BE2C (cell line): ENCODE measurements at regions not wholly inside any gene's neighbourhood (a gene's known extent, or its start where the extent isn't known, plus 50 kb on each side); places are given as distances from the start of the nearest gene placed in this dataset.

Source experiments
- DNase-seq: peaks from one replicate; pipeline ENCODE4 v3.0.0-alpha.2; 2020
- H3K27me3 ChIP-seq: fragments of 250-450 bp; sonication (Bioruptor Pico); 2 replicates; pipeline ENCODE4 v1.5.1; 2020; ENCODE audit warnings: mild to moderate bottlenecking
- H3K36me3 ChIP-seq: fragments of 250-450 bp; sonication (Bioruptor Pico); 2 replicates; pipeline ENCODE4 v1.5.1; 2020; ENCODE audit warnings: mild to moderate bottlenecking
- H3K4me1 ChIP-seq: fragments of 250-450 bp; sonication (Bioruptor Pico); 2 replicates; pipeline ENCODE4 v1.5.1; 2020
- H3K4me3 ChIP-seq: 2 replicates; pipeline ENCODE4 v1.5.1; 2011; ENCODE audit warnings: low read depth, low read length
- H3K9me3 ChIP-seq: fragments of 250-450 bp; sonication (Bioruptor Pico); 2 replicates; pipeline ENCODE4 v1.5.1; 2020
- CTCF ChIP-seq: IDR thresholded peaks from 2 replicates; pipeline ENCODE4 v1.5.1; 2012; ENCODE audit warnings: mild to moderate bottlenecking, low read depth, low read length

DNA sequence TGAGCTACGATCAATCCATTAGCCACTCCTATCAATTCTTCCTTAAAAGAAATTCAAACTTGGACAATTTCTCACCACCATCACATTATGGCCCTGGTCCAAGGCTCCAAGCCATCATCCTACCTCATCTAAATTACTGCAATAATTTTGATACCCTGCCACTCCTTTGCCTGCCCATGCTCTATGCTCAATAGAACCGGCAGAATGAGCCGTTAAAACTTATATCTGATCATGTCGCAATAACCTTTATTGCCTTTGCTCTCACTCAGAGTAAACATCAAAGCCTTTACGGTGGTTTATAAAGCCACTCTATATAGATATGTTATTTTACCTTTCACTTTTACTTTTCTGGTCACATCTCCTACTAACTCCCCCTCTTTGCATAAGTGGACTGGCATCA is 2392.1 kb upstream of the RAG2 start:
- Histone ChIP-seq H3K36me3 (no peaks in the 10 kb centered on the region), H3K4me1 (no peaks in the 10 kb centered on the region), H3K4me3 (no peak overlapping the region), H3K9me3 (no peaks in the 10 kb centered on the region), H3K27me3 (no peaks in the 10 kb centered on the region)
- no peak for DNase-seq
- no peak for TF ChIP-seq CTCF

DNA sequence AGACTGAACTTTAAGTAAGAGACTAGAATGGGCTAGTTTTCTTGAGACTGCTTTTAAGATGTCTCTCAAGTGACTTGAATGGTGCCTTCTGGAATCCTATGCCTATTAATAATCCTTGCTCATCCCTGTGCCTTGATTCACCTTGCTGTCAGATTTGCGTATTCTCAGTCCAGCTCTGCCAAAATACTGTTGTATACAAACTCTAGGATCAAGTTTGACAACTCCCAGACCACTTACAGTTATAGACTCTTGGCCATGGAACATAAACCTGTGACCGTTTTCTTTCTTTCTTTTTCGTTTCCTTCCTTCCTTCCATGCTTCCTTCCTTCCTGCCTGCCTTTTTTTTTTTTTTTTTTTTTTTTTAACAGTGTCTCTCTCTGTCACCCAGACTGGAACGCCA is 2390.9 kb upstream of the RAG2 start:
- no peak for TF ChIP-seq CTCF
- Histone ChIP-seq H3K4me1 (no peaks in the 10 kb centered on the region), H3K36me3 (no peaks in the 10 kb centered on the region), H3K27me3 (no peaks in the 10 kb centered on the region), H3K4me3 (no peak overlapping the region), H3K9me3 (no peaks in the 10 kb centered on the region)
- no peak for DNase-seq

GRCh38 chr11:38972220-38972619 is 2374.2 kb upstream of the RAG2 start:
- H3K27me3 ChIP-seq = no peaks in the 10 kb centered on the region
- no peaks in the 10 kb centered on the region for H3K36me3 ChIP-seq
- no peaks in the 10 kb centered on the region for H3K4me1 ChIP-seq
- H3K4me3 ChIP-seq = no peak overlapping the region
- no peak for DNase-seq
- no peak for TF ChIP-seq CTCF
- H3K9me3 ChIP-seq = no peaks in the 10 kb centered on the region

- no peaks in the 10 kb centered on the region for H3K27me3 ChIP-seq
- H3K4me3 ChIP-seq = no peak overlapping the region
- DNase-seq = no peak
- no peaks in the 10 kb centered on the region for H3K9me3 ChIP-seq
- H3K4me1 ChIP-seq = no peaks in the 10 kb centered on the region
- TF ChIP-seq CTCF = no peak
- no peaks in the 10 kb centered on the region for H3K36me3 ChIP-seq
Observed at GRCh38 chr11:38971141-38971540, 2373.1 kb upstream of the RAG2 start.

GRCh38 chr11:38968951-38969350 is 2370.9 kb upstream of the RAG2 start:
- Histone ChIP-seq H3K4me1 (no peaks in the 10 kb centered on the region), H3K4me3 (no peak overlapping the region), H3K36me3 (no peaks in the 10 kb centered on the region), H3K27me3 (no peaks in the 10 kb centered on the region), H3K9me3 (no peaks in the 10 kb centered on the region)
- no peak for DNase-seq
- TF ChIP-seq CTCF = no peak

DNA sequence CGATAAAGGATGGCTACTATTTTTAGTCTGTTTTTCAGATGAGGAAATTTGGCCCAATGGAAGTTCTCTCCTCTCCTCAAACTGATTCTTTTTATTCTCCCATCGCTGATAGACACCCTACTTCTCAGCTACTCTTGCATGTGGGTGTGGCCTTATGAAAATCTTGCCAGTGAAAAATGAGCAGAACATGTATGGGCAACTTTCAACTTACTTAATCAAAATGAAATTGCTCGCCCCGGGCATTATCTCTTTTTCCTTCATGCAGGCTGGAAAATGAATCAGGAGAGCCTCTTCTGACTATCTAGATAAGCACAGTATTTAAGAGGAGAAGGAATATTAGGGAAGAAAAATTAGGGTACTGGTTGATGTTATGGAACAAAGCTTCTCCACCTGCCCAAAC is 2354.7 kb upstream of the RAG2 start:
- Histone ChIP-seq H3K4me3 (no peak overlapping the region), H3K27me3 (no peaks in the 10 kb centered on the region), H3K9me3 (no peaks in the 10 kb centered on the region), H3K36me3 (no peaks in the 10 kb centered on the region), H3K4me1 (no peaks in the 10 kb centered on the region)
- no peak for TF ChIP-seq CTCF
- peak; percentile 6 for DNase-seq
